Testis (tissue), 2 donors: ENCODE measurements at regions not wholly inside any gene's neighbourhood (a gene's known extent, or its start where the extent isn't known, plus 50 kb on each side); places are given as distances from the start of the nearest gene placed in this dataset.
"Not testable (repeated sequence)": the region's sequence is repeated elsewhere in the genome, so short reads cannot be mapped to it uniquely, and the experiment has no call there.

Experiments used
- DNase-seq: peaks from one replicate; pipeline ENCODE4 v3.0.0-alpha.2; 2019
- H3K27ac ChIP-seq, 2 donors: fragments of 200-600 bp; sonication (generic); one replicate each; pipeline ENCODE4 v1.5.1; 2019
- H3K27me3 ChIP-seq: fragments of 200-600 bp; sonication (generic); one replicate; pipeline ENCODE4 v1.5.1; 2019
- H3K36me3 ChIP-seq: fragments of 200-600 bp; sonication (generic); one replicate; pipeline ENCODE4 v1.5.1; 2017; ENCODE audit warnings: low read depth; ENCODE audit errors: missing control alignments
- H3K4me1 ChIP-seq: fragments of 200-600 bp; sonication (generic); one replicate; pipeline ENCODE4 v1.5.1; 2019
- H3K4me3 ChIP-seq, 2 donors: fragments of 200-600 bp; sonication (generic); one replicate each; pipeline ENCODE4 v1.5.1; 2017 to 2019
- H3K9me3 ChIP-seq: fragments of 200-600 bp; sonication (generic); one replicate; pipeline ENCODE4 v1.5.1; 2017
- POLR2A ChIP-seq: fragments of 450-650 bp; IDR thresholded peaks from one replicate; pipeline ENCODE4 v1.6.1; 2017; ENCODE audit warnings: antibody characterized with exemption, mild to moderate bottlenecking, moderate library complexity
- WGBS, 2 donors: methylation state at CpG; one replicate each; pipeline ENCODE4 v1.1.5; 2018; 5-methylcytosine and 5-hydroxymethylcytosine counted together
- intact Hi-C: fragments of 100-400 bp; cut with DNase I; formaldehyde crosslinking; loops from one replicate; pipeline ENCODE4 v1.15.1; 2023; ENCODE audit warnings: low total_unique reads
- TF ChIP-seq, protein P1 (sequence below), 3 experiments: fragments of 450-650 bp in 2 of 3; fragments of 200-600 bp in 1 of 3; sonication (generic) in 1 of 3; IDR thresholded peaks; one replicate each; pipeline ENCODE4 v1.5.1; 2016 to 2019; ENCODE audit warnings: antibody characterized with exemption in 3 of 3, mild to moderate bottlenecking in 2 of 3, moderate library complexity in 1 of 3

DNA sequence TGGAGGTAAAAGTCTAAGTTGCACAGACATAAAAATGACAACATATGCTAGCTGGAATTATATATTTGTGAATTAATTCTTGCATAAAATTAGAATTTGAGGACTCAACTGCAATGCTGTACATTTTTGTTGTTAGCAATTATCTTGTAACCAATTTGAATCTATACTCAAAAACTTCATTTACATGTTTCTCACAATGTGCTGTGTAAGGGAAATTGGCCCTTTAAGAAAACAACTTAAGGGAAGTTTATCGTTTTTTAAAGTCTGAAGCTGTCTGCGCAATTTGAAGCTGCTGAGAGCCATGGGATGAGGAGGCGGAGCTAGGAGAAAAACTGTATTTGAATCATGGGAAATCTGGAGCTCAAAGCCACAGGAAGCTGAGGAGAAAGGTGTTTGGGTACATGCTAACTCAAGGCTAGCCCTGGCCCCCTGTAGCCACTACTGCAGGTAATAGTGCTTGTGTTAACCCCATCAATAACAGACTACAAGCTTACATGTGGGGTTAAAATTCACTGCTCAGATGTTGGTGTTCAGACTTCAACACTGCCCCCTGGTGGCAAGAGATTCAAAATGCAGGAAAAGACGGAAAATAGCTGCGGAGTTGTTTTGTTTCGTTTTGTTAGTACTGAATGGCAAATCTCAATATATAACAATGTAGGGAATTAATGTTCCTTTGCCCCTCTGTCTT lies 126.1 kb downstream of the BRD1 start:
- Histone ChIP-seq H3K27ac (no peak overlapping the region), H3K27me3 (no peaks in the 10 kb centered on the region), H3K9me3 (no peaks in the 10 kb centered on the region), H3K4me3 (no peak overlapping the region), H3K36me3 (no peaks in the 10 kb centered on the region), H3K4me1 (no peaks in the 10 kb centered on the region)
- TF ChIP-seq POLR2A = no peak
- TF ChIP-seq, protein P1, sequence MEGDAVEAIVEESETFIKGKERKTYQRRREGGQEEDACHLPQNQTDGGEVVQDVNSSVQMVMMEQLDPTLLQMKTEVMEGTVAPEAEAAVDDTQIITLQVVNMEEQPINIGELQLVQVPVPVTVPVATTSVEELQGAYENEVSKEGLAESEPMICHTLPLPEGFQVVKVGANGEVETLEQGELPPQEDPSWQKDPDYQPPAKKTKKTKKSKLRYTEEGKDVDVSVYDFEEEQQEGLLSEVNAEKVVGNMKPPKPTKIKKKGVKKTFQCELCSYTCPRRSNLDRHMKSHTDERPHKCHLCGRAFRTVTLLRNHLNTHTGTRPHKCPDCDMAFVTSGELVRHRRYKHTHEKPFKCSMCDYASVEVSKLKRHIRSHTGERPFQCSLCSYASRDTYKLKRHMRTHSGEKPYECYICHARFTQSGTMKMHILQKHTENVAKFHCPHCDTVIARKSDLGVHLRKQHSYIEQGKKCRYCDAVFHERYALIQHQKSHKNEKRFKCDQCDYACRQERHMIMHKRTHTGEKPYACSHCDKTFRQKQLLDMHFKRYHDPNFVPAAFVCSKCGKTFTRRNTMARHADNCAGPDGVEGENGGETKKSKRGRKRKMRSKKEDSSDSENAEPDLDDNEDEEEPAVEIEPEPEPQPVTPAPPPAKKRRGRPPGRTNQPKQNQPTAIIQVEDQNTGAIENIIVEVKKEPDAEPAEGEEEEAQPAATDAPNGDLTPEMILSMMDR (IDR thresholded peaks at IDR 0.05) = peak in 2 of 3 experiments; percentile 33 to 73
- DNase-seq = no peak
- intact Hi-C loops = no loop called here
- 75 to 77% methylated on average over 6 of the region's 6 CpGs for WGBS, 2 donors

DNA sequence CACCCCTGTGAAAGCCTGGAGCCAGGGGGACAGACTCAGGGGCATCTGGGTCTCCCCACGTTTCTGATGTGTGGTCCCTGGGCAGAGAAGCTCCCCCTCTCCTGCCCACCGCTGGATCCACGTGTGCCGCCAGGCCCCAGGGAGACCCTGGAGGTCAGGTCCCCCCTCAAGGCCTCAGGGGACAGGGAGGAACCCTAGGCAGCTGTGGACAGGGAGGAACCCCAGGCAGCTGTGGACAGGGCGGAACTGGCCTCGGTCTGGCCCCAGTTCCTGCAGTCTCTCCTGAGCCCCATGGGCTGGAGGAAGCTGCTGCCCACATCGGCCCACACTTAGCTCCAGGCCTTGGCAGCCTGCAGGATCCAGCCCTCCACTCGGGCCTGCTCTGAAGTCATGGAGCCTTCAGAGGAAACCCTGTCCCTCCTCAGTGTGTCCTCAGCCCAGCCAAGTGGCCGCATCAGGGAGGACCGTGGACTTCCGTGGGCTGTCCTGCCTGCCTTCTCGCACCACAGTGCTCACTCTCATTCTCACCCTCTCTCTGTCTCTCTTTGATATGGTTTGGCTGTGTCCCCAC lies 127.7 kb downstream of the BRD1 start:
- Histone ChIP-seq H3K4me1 (no peaks in the 10 kb centered on the region), H3K36me3 (no peaks in the 10 kb centered on the region), H3K27me3 (no peaks in the 10 kb centered on the region), H3K9me3 (no peaks in the 10 kb centered on the region), H3K27ac (no peak overlapping the region), H3K4me3 (no peak overlapping the region)
- no peak for DNase-seq
- WGBS, 2 donors = 87 to 100% methylated on average over 5 to 12 of the region's 12 CpGs
- TF ChIP-seq, protein P1 (IDR thresholded peaks at IDR 0.05) = no peak
- no peak for TF ChIP-seq POLR2A
- intact Hi-C loops = no loop called here

DNA sequence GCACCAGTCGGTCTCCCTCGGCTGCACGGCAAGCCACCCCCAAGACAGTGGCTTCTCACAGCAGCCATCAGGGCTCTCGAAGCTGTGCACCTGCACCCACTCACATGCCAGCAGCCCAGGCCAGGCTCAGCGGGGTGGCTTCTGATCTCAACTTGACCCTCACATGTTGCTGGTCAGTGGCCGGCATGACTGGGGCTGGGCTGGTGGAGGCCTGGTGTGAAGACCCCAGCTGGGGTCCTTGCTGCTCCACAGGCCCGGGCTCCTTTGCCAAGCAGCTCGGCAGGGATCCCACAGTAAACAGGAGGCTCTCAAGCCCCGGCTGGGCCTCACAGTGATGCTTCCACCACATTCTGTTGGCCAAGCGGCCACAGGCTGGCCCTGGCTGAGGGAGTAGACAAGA lies 128.2 kb downstream of the BRD1 start:
- intact Hi-C loops = no loop called here
- DNase-seq = no peak
- H3K27me3 ChIP-seq = no peaks in the 10 kb centered on the region
- WGBS, 2 donors = 76 to 82% methylated on average over 9 to 10 of the region's 10 CpGs
- H3K4me3 ChIP-seq = no peak overlapping the region
- H3K9me3 ChIP-seq = no peaks in the 10 kb centered on the region
- no peaks in the 10 kb centered on the region for H3K4me1 ChIP-seq
- no peak overlapping the region for H3K27ac ChIP-seq
- H3K36me3 ChIP-seq = no peaks in the 10 kb centered on the region
- TF ChIP-seq, protein P1 (IDR thresholded peaks at IDR 0.05) = no peak
- TF ChIP-seq POLR2A = no peak

DNA sequence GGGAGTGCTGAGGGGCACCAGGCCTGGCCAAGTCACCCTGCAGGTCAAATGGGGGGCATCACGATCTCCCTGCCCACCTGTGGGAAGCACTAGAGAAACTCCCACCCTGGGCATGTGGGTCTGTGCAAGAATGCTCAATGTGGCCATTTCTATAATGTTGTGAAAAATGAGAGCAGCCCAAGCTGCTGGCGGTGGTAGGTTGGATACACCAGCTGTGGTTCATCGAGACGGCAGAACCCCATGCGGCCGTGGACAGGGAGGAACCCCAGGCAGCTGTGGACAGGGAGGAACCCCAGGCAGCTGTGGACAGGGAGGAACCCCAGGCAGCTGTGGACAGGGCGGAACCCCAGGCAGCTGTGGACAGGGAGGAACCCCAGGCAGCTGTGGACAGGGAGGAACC lies 129.1 kb downstream of the BRD1 start:
- DNase-seq, H3K4me3 ChIP-seq, H3K4me1 ChIP-seq, H3K36me3 ChIP-seq, intact Hi-C loops, H3K27ac ChIP-seq, H3K9me3 ChIP-seq, H3K27me3 ChIP-seq: not testable (repeated sequence)
- 77 to 86% methylated on average over 5 to 7 of the region's 7 CpGs for WGBS, 2 donors

DNA sequence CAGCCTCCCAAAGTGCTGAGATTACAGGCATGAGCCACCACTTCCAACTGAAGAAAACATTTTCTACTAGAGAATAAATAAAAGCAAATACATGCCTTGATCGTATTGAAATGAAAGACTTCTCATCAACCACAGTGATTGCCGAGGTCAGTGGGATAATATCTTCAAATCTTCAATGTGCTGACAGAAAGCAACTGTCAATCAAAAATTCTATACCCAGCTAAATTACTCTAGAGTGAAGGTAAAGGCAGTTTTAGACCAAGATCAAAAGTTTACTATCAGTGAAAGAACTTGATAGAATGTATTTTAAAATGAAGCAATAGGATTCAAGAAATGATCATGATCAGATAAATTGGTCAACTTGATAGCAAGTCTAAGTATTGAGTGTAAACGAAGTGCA lies 130.6 kb downstream of the BRD1 start:
- DNase-seq = no peak
- no peak overlapping the region for H3K4me3 ChIP-seq
- H3K27me3 ChIP-seq = no peaks in the 10 kb centered on the region
- H3K27ac ChIP-seq = no peak overlapping the region
- intact Hi-C loops = no loop called here
- TF ChIP-seq, protein P1 (IDR thresholded peaks at IDR 0.05) = no peak
- TF ChIP-seq POLR2A = no peak
- 85 to 91% methylated on average over 3 of the region's 3 CpGs for WGBS, 2 donors
- H3K36me3 ChIP-seq = no peaks in the 10 kb centered on the region
- H3K9me3 ChIP-seq = no peaks in the 10 kb centered on the region
- H3K4me1 ChIP-seq = no peaks in the 10 kb centered on the region
